Skeletal muscle satellite cell (primary cell): ENCODE measurements at regions not wholly inside any gene's neighbourhood (a gene's known extent, or its start where the extent isn't known, plus 50 kb on each side); places are given as distances from the start of the nearest gene placed in this dataset.
A peak's percentile ranks its signal among the peaks of the same experiment; 100 is the strongest.

Experiments
- H3K27me3 ChIP-seq: 2 replicates; pipeline ENCODE4 v1.7.0; 2013; ENCODE audit warnings: low read length; ENCODE audit not compliant: control insufficient read depth, insufficient read depth
- H3K36me3 ChIP-seq: 2 replicates; pipeline ENCODE4 v1.7.0; 2013; ENCODE audit warnings: mild to moderate bottlenecking, control low read depth, low read length; ENCODE audit not compliant: insufficient read depth
- H3K4me1 ChIP-seq: 2 replicates; pipeline ENCODE4 v1.7.0; 2013; ENCODE audit warnings: low read length; ENCODE audit not compliant: control insufficient read depth, insufficient read depth
- H3K4me2 ChIP-seq: 2 replicates; pipeline ENCODE4 v1.7.0; 2013; ENCODE audit warnings: mild to moderate bottlenecking, low read length
- H3K4me3 ChIP-seq: 2 replicates; pipeline ENCODE4 v1.7.0; 2013; ENCODE audit warnings: low read length
- H3K9ac ChIP-seq: 2 replicates; pipeline ENCODE4 v1.7.0; 2013; ENCODE audit warnings: mild to moderate bottlenecking, low read depth, low read length, moderate library complexity
- H3K9me3 ChIP-seq: replicated peaks from 2 replicates; pipeline ENCODE4 v1.7.0; 2013; ENCODE audit warnings: mild to moderate bottlenecking, control low read depth, low read length

- Histone ChIP-seq H3K27me3 (peaks cover 4% of the 10 kb centered on the region), H3K9me3 (no peaks in the 10 kb centered on the region), H3K4me1 (peaks cover 10% of the 10 kb centered on the region), H3K4me2 (no peak overlapping the region), H3K4me3 (no peak overlapping the region), H3K9ac (no peak overlapping the region), H3K36me3 (no peaks in the 10 kb centered on the region)
These were observed 201.3 kb upstream of the SERP2 start for GRCh38 chr13:44172281-44172810.

- Histone ChIP-seq H3K9me3 (no peaks in the 10 kb centered on the region), H3K36me3 (no peaks in the 10 kb centered on the region), H3K4me3 (no peak overlapping the region), H3K27me3 (no peaks in the 10 kb centered on the region), H3K4me1 (peaks cover 10% of the 10 kb centered on the region), H3K9ac (no peak overlapping the region), H3K4me2 (no peak overlapping the region)
These were observed 198.7 kb upstream of the SERP2 start for GRCh38 chr13:44174769-44175425.

GRCh38 chr13:44176173-44176572, 197.5 kb upstream of the SERP2 start:
- Histone ChIP-seq H3K9ac (no peak overlapping the region), H3K9me3 (no peaks in the 10 kb centered on the region), H3K36me3 (no peaks in the 10 kb centered on the region), H3K27me3 (no peaks in the 10 kb centered on the region), H3K4me3 (no peak overlapping the region), H3K4me2 (no peak overlapping the region), H3K4me1 (peaks cover 10% of the 10 kb centered on the region)

- H3K4me1 ChIP-seq, result no peaks in the 10 kb centered on the region
- no peak overlapping the region for H3K9ac ChIP-seq
- no peaks in the 10 kb centered on the region for H3K36me3 ChIP-seq
- H3K4me3 ChIP-seq, result no peak overlapping the region
- no peak overlapping the region for H3K4me2 ChIP-seq
- H3K9me3 ChIP-seq, result no peaks in the 10 kb centered on the region
- no peaks in the 10 kb centered on the region for H3K27me3 ChIP-seq
These were observed 192.6 kb upstream of the SERP2 start for GRCh38 chr13:44180876-44181536.

- H3K4me2 ChIP-seq, result no peak overlapping the region
- H3K27me3 ChIP-seq, result no peaks in the 10 kb centered on the region
- H3K4me1 ChIP-seq, result no peaks in the 10 kb centered on the region
- no peaks in the 10 kb centered on the region for H3K36me3 ChIP-seq
- no peaks in the 10 kb centered on the region for H3K9me3 ChIP-seq
- no peak overlapping the region for H3K9ac ChIP-seq
- no peak overlapping the region for H3K4me3 ChIP-seq
These were observed 191.7 kb upstream of the SERP2 start for GRCh38 chr13:44181931-44182330.

GRCh38 chr13:44184740-44185139, 188.9 kb upstream of the SERP2 start:
- Histone ChIP-seq H3K4me1 (peaks cover 6% of the 10 kb centered on the region), H3K4me3 (no peak overlapping the region), H3K36me3 (no peaks in the 10 kb centered on the region), H3K9ac (no peak overlapping the region), H3K9me3 (no peaks in the 10 kb centered on the region), H3K4me2 (no peak overlapping the region), H3K27me3 (no peaks in the 10 kb centered on the region)

GRCh38 chr13:44188257-44188656, 185.4 kb upstream of the SERP2 start:
- Histone ChIP-seq H3K9me3 (no peaks in the 10 kb centered on the region), H3K27me3 (no peaks in the 10 kb centered on the region), H3K4me3 (no peak overlapping the region), H3K9ac (no peak overlapping the region), H3K36me3 (no peaks in the 10 kb centered on the region), H3K4me1 (peaks cover 9% of the 10 kb centered on the region), H3K4me2 (no peak overlapping the region)

GRCh38 chr13:44189085-44189484, 184.5 kb upstream of the SERP2 start:
- Histone ChIP-seq H3K27me3 (no peaks in the 10 kb centered on the region), H3K4me3 (no peak overlapping the region), H3K9me3 (no peaks in the 10 kb centered on the region), H3K9ac (no peak overlapping the region), H3K4me2 (no peak overlapping the region), H3K36me3 (no peaks in the 10 kb centered on the region), H3K4me1 (peaks cover 9% of the 10 kb centered on the region)

GRCh38 chr13:44191103-44191502, 182.5 kb upstream of the SERP2 start:
- Histone ChIP-seq H3K4me2 (peak overlapping the region; percentile 68), H3K9me3 (no peaks in the 10 kb centered on the region), H3K27me3 (no peaks in the 10 kb centered on the region), H3K4me1 (peaks cover 9% of the 10 kb centered on the region), H3K36me3 (no peaks in the 10 kb centered on the region), H3K4me3 (peak overlapping the region; percentile 22), H3K9ac (peak overlapping the region; percentile 11)

- Histone ChIP-seq H3K9me3 (no peaks in the 10 kb centered on the region), H3K4me3 (peak overlapping the region; percentile 22), H3K9ac (peak overlapping the region; percentile 11), H3K36me3 (no peaks in the 10 kb centered on the region), H3K27me3 (no peaks in the 10 kb centered on the region), H3K4me1 (peaks cover 9% of the 10 kb centered on the region), H3K4me2 (peak overlapping the region; percentile 68)
These were observed 182.0 kb upstream of the SERP2 start for GRCh38 chr13:44191504-44192171.

GRCh38 chr13:44193731-44194130, 179.9 kb upstream of the SERP2 start:
- no peak overlapping the region for H3K4me2 ChIP-seq
- no peaks in the 10 kb centered on the region for H3K9me3 ChIP-seq
- H3K9ac ChIP-seq, result no peak overlapping the region
- peaks cover 4% of the 10 kb centered on the region for H3K4me1 ChIP-seq
- no peak overlapping the region for H3K4me3 ChIP-seq
- H3K27me3 ChIP-seq, result peaks cover 10% of the 10 kb centered on the region
- H3K36me3 ChIP-seq, result no peaks in the 10 kb centered on the region
